Osteocyte (in vitro differentiated cells): ENCODE measurements at regions not wholly inside any gene's neighbourhood (a gene's known extent, or its start where the extent isn't known, plus 50 kb on each side); places are given as distances from the start of the nearest gene placed in this dataset.
A peak's percentile ranks its signal among the peaks of the same experiment; 100 is the strongest.

Experiments
- DNase-seq: peaks from one replicate; pipeline ENCODE4 v3.0.0; 2021; ENCODE audit warnings: mixed read lengths; ENCODE audit not compliant: unreplicated experiment; ENCODE audit errors: extremely low spot score
- H3K27ac Mint-ChIP-seq: one replicate; pipeline ENCODE4 v1.8.0; 2021; ENCODE audit warnings: mild to moderate bottlenecking, mixed read lengths; ENCODE audit not compliant: unreplicated experiment
- H3K27me3 Mint-ChIP-seq: one replicate; pipeline ENCODE4 v1.8.0; 2021; ENCODE audit warnings: mixed read lengths; ENCODE audit not compliant: unreplicated experiment
- H3K36me3 Mint-ChIP-seq: one replicate; pipeline ENCODE4 v1.8.0; 2021; ENCODE audit warnings: mixed read lengths; ENCODE audit not compliant: unreplicated experiment
- H3K4me1 Mint-ChIP-seq: one replicate; pipeline ENCODE4 v1.8.0; 2021; ENCODE audit warnings: mixed read lengths; ENCODE audit not compliant: unreplicated experiment
- H3K4me3 Mint-ChIP-seq: one replicate; pipeline ENCODE4 v1.8.0; 2021; ENCODE audit warnings: mild to moderate bottlenecking, moderate library complexity, mixed read lengths; ENCODE audit not compliant: unreplicated experiment
- H3K9me3 Mint-ChIP-seq: one replicate; pipeline ENCODE4 v1.8.0; 2021; ENCODE audit warnings: mixed read lengths; ENCODE audit not compliant: unreplicated experiment
- TF ChIP-seq, protein P1 (sequence below): fragments of 200-600 bp; sonication (generic); IDR thresholded peaks from 2 replicates; pipeline ENCODE4 v1.5.0; 2021; ENCODE audit warnings: antibody characterized with exemption, mild to moderate bottlenecking, moderate library complexity

DNA sequence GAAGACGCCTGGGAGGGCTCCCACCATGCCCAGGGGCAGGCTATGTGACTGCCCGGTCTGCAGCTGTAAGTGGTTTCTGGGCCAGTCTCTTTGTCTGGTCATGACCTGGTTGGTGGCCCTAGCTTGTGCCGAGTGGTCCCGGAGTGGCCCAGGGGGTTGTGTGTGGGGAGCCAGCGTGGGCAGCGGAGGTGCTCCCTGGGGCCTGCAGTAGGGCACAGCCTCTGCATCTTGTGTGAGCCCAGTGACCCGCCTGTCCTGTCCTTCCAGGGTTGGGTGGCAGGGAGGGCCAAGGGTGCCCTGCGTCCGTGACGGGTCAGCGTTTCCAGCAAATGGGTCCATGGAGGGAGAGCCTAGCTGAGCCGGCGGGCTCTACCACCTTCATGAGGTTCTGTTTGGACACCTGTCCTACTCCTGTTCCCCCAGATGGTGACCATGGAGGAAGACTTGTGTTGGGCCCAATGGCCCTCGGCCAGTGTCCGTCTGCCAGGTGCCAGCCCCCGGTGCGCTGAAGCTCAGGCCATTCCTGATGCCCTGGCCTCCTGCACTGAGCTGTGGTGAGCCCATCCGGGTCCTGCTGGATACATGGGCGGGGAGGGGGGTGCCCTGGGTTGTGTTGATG, 215.4 kb downstream of the SNRPN start:
- H3K9me3 Mint-ChIP-seq = peaks cover 28% of the 10 kb centered on the region
- H3K27ac Mint-ChIP-seq = no peak overlapping the region
- no peaks in the 10 kb centered on the region for H3K4me1 Mint-ChIP-seq

DNA sequence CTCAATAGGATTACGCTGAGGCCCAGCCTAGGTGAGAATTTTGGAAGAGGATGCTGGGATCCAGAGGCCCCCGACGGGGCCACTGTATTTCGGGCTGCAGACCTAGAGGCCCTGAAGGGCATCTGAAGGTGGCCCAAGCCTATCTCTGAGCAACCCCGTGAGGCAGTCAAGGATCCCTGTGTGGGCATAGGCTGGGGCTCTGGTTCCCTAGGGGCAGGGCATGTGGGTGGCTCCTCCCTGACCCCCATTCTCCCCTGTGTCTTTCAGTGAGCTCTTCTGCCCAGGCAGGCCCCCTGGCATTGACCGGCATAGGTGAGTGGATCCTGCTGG, 216.0 kb downstream of the SNRPN start:
- DNase-seq = no peak
- peaks cover 28% of the 10 kb centered on the region for H3K9me3 Mint-ChIP-seq
- H3K4me3 Mint-ChIP-seq = no peak overlapping the region
- no peaks in the 10 kb centered on the region for H3K36me3 Mint-ChIP-seq
- TF ChIP-seq, protein P1, sequence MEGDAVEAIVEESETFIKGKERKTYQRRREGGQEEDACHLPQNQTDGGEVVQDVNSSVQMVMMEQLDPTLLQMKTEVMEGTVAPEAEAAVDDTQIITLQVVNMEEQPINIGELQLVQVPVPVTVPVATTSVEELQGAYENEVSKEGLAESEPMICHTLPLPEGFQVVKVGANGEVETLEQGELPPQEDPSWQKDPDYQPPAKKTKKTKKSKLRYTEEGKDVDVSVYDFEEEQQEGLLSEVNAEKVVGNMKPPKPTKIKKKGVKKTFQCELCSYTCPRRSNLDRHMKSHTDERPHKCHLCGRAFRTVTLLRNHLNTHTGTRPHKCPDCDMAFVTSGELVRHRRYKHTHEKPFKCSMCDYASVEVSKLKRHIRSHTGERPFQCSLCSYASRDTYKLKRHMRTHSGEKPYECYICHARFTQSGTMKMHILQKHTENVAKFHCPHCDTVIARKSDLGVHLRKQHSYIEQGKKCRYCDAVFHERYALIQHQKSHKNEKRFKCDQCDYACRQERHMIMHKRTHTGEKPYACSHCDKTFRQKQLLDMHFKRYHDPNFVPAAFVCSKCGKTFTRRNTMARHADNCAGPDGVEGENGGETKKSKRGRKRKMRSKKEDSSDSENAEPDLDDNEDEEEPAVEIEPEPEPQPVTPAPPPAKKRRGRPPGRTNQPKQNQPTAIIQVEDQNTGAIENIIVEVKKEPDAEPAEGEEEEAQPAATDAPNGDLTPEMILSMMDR = no peak
- H3K27me3 Mint-ChIP-seq = no peaks in the 10 kb centered on the region
- H3K27ac Mint-ChIP-seq = no peak overlapping the region
- H3K4me1 Mint-ChIP-seq = no peaks in the 10 kb centered on the region

More for the DNA sequence above, 215.4 kb downstream of the SNRPN start:
- DNase-seq = peak; percentile 79
- Mint-ChIP-seq H3K27me3 (no peaks in the 10 kb centered on the region), H3K4me3 (no peak overlapping the region), H3K36me3 (no peaks in the 10 kb centered on the region)
- TF ChIP-seq, protein P1 = no peak

DNA sequence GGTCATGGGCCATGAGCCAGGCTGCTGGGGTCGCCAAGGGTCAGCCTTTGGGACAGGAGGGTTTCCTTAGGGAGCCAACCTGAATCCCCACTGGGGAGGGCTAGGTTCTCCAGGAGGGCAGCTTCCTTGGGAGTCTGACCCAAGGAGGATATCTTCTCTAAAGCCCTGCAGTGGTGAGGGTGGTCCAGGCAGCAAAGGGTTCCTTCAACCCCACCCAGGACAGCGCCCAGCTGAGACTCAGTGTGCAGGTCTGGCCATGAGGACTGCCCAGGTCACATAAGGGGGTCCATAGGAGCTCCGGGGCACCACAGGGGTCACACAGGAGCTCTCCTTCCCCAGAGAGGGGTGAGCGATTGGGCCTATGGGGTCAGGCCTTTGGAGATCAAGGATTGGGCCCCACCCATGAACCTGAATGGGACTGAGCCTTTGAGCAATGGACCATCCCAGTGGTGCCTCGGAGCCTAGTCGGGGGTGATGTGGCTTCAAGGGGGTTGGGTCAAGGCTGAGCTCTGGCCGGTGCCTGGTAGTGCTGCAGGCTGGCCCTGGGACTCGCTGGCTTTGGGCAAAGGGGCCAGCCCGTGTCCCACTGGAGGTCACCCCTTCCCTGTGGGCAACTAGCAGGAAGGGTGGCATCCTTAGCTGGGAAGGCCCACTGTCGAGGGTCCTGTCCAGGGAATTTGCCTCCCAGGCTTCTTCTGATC, 216.5 kb downstream of the SNRPN start:
- Mint-ChIP-seq H3K27me3 (no peaks in the 10 kb centered on the region), H3K27ac (no peak overlapping the region), H3K4me3 (no peak overlapping the region), H3K9me3 (peaks cover 28% of the 10 kb centered on the region), H3K4me1 (no peaks in the 10 kb centered on the region), H3K36me3 (no peaks in the 10 kb centered on the region)
- peak; percentile 80 for DNase-seq
- TF ChIP-seq, protein P1 = no peak

DNA sequence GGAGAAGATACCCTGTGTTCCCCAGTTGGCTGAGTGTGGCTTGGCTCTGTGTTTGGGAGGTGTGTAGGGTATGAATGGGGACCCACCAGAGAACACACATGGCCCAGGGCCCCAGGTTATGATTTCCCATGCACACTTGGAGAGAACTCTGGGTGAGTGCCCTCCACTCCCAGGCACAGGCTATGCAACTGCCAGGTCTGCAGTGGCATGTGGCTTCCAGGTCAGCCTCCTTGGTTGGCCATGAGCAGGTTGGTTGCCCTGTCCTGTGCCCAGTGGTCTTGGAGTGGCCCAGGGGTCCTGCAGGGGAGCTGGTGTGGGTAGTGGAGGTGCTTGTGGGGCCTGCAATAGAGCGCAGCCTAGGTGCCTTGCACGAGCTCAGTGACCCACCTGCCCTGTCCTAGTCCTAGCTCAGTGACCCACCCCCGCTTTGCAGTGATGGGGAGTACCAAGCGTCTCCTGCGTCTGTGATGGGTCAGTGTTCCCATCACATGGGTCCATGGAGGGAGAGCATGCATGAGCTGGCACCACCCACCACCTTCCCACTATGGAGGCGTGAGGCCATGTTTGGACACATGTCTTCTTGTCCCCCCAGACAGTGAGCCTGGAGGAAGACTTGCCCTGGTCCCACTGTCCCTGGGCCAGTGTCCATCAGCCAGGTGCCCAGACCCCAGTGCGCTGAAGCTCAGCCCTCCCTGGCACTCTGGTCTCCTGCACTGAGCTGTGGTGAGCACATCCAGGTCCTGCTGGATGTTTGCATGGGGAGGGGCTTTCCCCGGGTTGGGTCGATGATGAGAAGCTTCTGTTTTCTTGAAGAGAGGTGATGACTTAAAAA, 217.3 kb downstream of the SNRPN start:
- H3K27ac Mint-ChIP-seq = no peak overlapping the region
- no peaks in the 10 kb centered on the region for H3K4me1 Mint-ChIP-seq
- no peak overlapping the region for H3K4me3 Mint-ChIP-seq
- TF ChIP-seq, protein P1 = no peak
- H3K9me3 Mint-ChIP-seq = peaks cover 29% of the 10 kb centered on the region
- no peaks in the 10 kb centered on the region for H3K27me3 Mint-ChIP-seq
- H3K36me3 Mint-ChIP-seq = no peaks in the 10 kb centered on the region
- DNase-seq = peak; percentile 80

DNA sequence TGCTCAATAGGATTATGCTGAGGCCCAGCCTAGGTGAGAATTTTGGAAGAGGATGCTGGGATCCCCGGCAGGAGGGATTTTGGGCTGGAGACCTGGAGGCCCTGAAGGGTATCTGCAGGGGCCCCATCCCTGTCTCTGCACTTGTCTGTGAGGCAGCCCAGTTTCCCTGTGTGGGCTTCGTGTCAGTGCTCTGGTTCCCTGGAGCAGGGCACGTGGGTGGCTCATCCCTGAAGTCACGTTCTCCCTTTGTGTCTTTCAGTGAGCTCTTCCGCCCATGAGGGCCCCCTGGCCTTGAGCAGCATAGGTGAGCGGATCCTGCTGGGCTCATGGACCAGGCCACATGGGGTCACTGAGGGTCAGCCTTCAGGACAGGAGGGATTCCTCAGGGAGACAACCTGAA, 217.9 kb downstream of the SNRPN start:
- TF ChIP-seq, protein P1 = no peak
- Mint-ChIP-seq H3K9me3 (peaks cover 26% of the 10 kb centered on the region), H3K36me3 (no peaks in the 10 kb centered on the region), H3K27me3 (no peaks in the 10 kb centered on the region), H3K4me3 (no peak overlapping the region), H3K27ac (no peak overlapping the region), H3K4me1 (no peaks in the 10 kb centered on the region)
- DNase-seq = no peak
